Endothelial cell (in vitro differentiated cells): ENCODE measurements at regions not wholly inside any gene's neighbourhood (a gene's known extent, or its start where the extent isn't known, plus 50 kb on each side); places are given as distances from the start of the nearest gene placed in this dataset.

Experiments
- DNase-seq: peaks from one replicate; pipeline ENCODE4 v3.0.0; 2021; ENCODE audit warnings: low spot score
- H3K27ac Mint-ChIP-seq: one replicate; pipeline ENCODE4 v1.8.0; 2021; ENCODE audit warnings: mixed read lengths, inconsistent platforms; ENCODE audit not compliant: unreplicated experiment
- H3K27me3 Mint-ChIP-seq: one replicate; pipeline ENCODE4 v1.8.0; 2021; ENCODE audit warnings: mild to moderate bottlenecking, moderate library complexity, mixed read lengths, inconsistent platforms; ENCODE audit not compliant: unreplicated experiment
- H3K36me3 Mint-ChIP-seq: one replicate; pipeline ENCODE4 v1.8.0; 2021; ENCODE audit warnings: mild to moderate bottlenecking, low read depth, mixed read lengths, inconsistent platforms; ENCODE audit not compliant: unreplicated experiment
- H3K4me1 Mint-ChIP-seq: one replicate; pipeline ENCODE4 v1.8.0; 2021; ENCODE audit warnings: mild to moderate bottlenecking, mixed read lengths, inconsistent platforms; ENCODE audit not compliant: unreplicated experiment
- H3K4me3 Mint-ChIP-seq: one replicate; pipeline ENCODE4 v1.8.0; 2021; ENCODE audit warnings: mild to moderate bottlenecking, mixed read lengths, inconsistent platforms; ENCODE audit not compliant: unreplicated experiment
- H3K9me3 Mint-ChIP-seq: one replicate; pipeline ENCODE4 v1.8.0; 2021; ENCODE audit warnings: mixed read lengths, inconsistent platforms; ENCODE audit not compliant: unreplicated experiment
- CTCF ChIP-seq: fragments of 200-600 bp; sonication (generic); IDR thresholded peaks from one replicate; pipeline ENCODE4 v1.5.0; 2021; ENCODE audit warnings: antibody characterized with exemption; ENCODE audit not compliant: unreplicated experiment

GRCh38 chr2:191512874-191513273 lies 165.1 kb upstream of the NABP1 start:
- no peaks in the 10 kb centered on the region for H3K9me3 Mint-ChIP-seq
- no peak for TF ChIP-seq CTCF
- DNase-seq: no peak
- no peaks in the 10 kb centered on the region for H3K4me1 Mint-ChIP-seq
- H3K27ac Mint-ChIP-seq: no peak overlapping the region
- H3K27me3 Mint-ChIP-seq: no peaks in the 10 kb centered on the region
- peaks cover under 1% of the 10 kb centered on the region for H3K36me3 Mint-ChIP-seq
- H3K4me3 Mint-ChIP-seq: no peak overlapping the region

DNA sequence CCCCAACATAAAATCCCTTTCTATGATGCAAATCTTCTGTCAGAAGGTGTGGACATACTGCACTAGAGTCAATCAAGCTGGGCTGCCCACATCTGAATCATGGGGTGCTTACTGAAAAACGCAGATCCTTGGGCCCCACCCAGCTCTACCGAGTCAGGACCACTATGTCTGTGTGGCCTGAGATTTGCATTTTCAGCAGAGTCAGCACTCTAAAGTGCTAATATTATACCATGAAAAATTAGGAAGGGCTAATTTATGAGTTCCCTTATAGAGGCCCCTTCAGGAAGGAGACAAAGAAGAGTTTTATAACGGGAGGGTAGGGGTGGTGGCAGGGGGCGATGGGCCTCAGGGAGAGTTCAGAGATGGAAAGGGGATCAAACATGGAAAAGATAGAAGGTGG lies 163.3 kb upstream of the NABP1 start:
- Mint-ChIP-seq H3K36me3 (no peaks in the 10 kb centered on the region), H3K27me3 (peaks cover 2% of the 10 kb centered on the region), H3K4me3 (no peak overlapping the region), H3K4me1 (peaks cover under 1% of the 10 kb centered on the region), H3K27ac (no peak overlapping the region), H3K9me3 (no peaks in the 10 kb centered on the region)
- DNase-seq: no peak
- TF ChIP-seq CTCF: no peak

GRCh38 chr2:191515551-191515950 lies 162.4 kb upstream of the NABP1 start:
- peaks cover 2% of the 10 kb centered on the region for H3K27me3 Mint-ChIP-seq
- no peak for DNase-seq
- no peak overlapping the region for H3K27ac Mint-ChIP-seq
- no peaks in the 10 kb centered on the region for H3K36me3 Mint-ChIP-seq
- no peaks in the 10 kb centered on the region for H3K9me3 Mint-ChIP-seq
- peaks cover 3% of the 10 kb centered on the region for H3K4me1 Mint-ChIP-seq
- no peak for TF ChIP-seq CTCF
- no peak overlapping the region for H3K4me3 Mint-ChIP-seq

GRCh38 chr2:191516260-191516659 lies 161.7 kb upstream of the NABP1 start:
- H3K4me3 Mint-ChIP-seq: no peak overlapping the region
- H3K36me3 Mint-ChIP-seq: no peaks in the 10 kb centered on the region
- peaks cover 3% of the 10 kb centered on the region for H3K4me1 Mint-ChIP-seq
- H3K27ac Mint-ChIP-seq: no peak overlapping the region
- peaks cover 2% of the 10 kb centered on the region for H3K27me3 Mint-ChIP-seq
- H3K9me3 Mint-ChIP-seq: no peaks in the 10 kb centered on the region
- DNase-seq: no peak
- TF ChIP-seq CTCF: no peak

DNA sequence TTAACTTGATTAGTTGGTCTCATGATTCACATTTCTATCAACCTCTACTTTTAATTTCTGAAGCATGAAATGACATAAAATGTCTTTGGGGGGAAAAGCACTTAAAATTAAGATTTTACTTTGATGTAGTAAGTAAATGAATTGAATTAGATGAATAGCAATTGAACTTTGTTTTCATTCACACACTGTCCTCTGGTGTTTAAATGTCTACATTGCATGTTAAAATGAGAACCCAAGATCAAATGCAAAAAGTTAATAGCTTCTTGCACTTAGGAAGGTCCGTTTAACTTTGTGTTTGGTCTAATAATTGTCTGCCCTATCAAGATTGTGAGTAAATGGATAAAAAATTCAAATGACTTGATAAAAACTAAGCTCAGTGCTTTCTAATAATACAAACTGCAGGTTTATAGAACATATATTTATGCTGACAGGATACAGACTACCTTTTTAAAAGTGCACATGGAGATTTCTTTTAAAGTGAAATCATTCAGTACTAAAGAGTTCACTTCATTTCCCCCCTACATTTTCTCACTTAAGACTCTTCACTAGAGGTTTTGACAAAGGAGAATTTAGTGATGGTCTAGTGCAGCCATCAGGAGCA lies 156.2 kb upstream of the NABP1 start:
- H3K4me3 Mint-ChIP-seq: no peak overlapping the region
- peaks cover 2% of the 10 kb centered on the region for H3K27me3 Mint-ChIP-seq
- no peaks in the 10 kb centered on the region for H3K9me3 Mint-ChIP-seq
- peak; percentile 64 for TF ChIP-seq CTCF
- DNase-seq: no peak
- no peak overlapping the region for H3K27ac Mint-ChIP-seq
- H3K36me3 Mint-ChIP-seq: no peaks in the 10 kb centered on the region
- H3K4me1 Mint-ChIP-seq: peaks cover 3% of the 10 kb centered on the region
